Endodermal cell (in vitro differentiated cells): ENCODE measurements at regions not wholly inside any gene's neighbourhood (a gene's known extent, or its start where the extent isn't known, plus 50 kb on each side); places are given as distances from the start of the nearest gene placed in this dataset.

Experiments used
- DNase-seq: peaks from one replicate; pipeline ENCODE4 v3.0.0-alpha.2; 2017
- H3K27ac ChIP-seq: 2 replicates; pipeline ENCODE4 v1.5.1; 2013; ENCODE audit warnings: mild to moderate bottlenecking, low read depth, low read length, moderate library complexity
- H3K27me3 ChIP-seq: 2 replicates; pipeline ENCODE4 v1.6.1; 2013; ENCODE audit warnings: mild to moderate bottlenecking, low read length, moderate library complexity; ENCODE audit not compliant: insufficient read depth, control insufficient read depth, poor library complexity, severe bottlenecking
- H3K36me3 ChIP-seq: 2 replicates; pipeline ENCODE4 v1.7.0; 2013; ENCODE audit warnings: mild to moderate bottlenecking, low read length, moderate library complexity; ENCODE audit not compliant: control insufficient read depth, insufficient read depth
- H3K4me1 ChIP-seq: one replicate; pipeline ENCODE4 v1.7.0; 2013; ENCODE audit warnings: low read length; ENCODE audit not compliant: control insufficient read depth, insufficient read depth
- H3K4me3 ChIP-seq: 2 replicates; pipeline ENCODE4 v1.5.1; 2013; ENCODE audit warnings: mild to moderate bottlenecking, low read length, moderate library complexity
- H3K9ac ChIP-seq: 2 replicates; pipeline ENCODE4 v1.6.1; 2013; ENCODE audit warnings: mild to moderate bottlenecking, low read length, moderate library complexity; ENCODE audit not compliant: poor library complexity, severe bottlenecking; ENCODE audit errors: extremely low read depth
- H3K9me3 ChIP-seq: 2 replicates; pipeline ENCODE4 v1.6.1; 2013; ENCODE audit warnings: mild to moderate bottlenecking, low read length, moderate library complexity; ENCODE audit not compliant: control insufficient read depth
- H3K27ac Mint-ChIP-seq: 2 replicates; pipeline ENCODE4 v1.8.0; 2020; ENCODE audit warnings: mixed read lengths
- H3K27me3 Mint-ChIP-seq: 2 replicates; pipeline ENCODE4 v1.8.0; 2021; ENCODE audit warnings: mild to moderate bottlenecking, mixed read lengths; ENCODE audit not compliant: insufficient read depth
- H3K36me3 Mint-ChIP-seq: 2 replicates; pipeline ENCODE4 v1.8.0; 2020; ENCODE audit warnings: low read depth, mixed read lengths
- H3K4me1 Mint-ChIP-seq: 2 replicates; pipeline ENCODE4 v1.8.0; 2020; ENCODE audit warnings: mixed read lengths
- H3K4me3 Mint-ChIP-seq: 2 replicates; pipeline ENCODE4 v1.8.0; 2020; ENCODE audit warnings: mild to moderate bottlenecking, moderate library complexity, mixed read lengths
- H3K9me3 Mint-ChIP-seq: 2 replicates; pipeline ENCODE4 v1.8.0; 2020; ENCODE audit warnings: mild to moderate bottlenecking, mixed read lengths
- WGBS, 2 experiments: methylation state at CpG; one replicate each; pipeline versions ENCODE4 v1.1.5 to v1.1.7; 2013; ENCODE audit warnings: missing lambda C conversion rate in 2 of 2, mixed read lengths in 1 of 2; ENCODE audit not compliant: insufficient coverage in 1 of 2, insufficient read length in 1 of 2; 5-methylcytosine and 5-hydroxymethylcytosine counted together
- TF ChIP-seq, protein P1 (sequence below): fragments of 200-600 bp; sonication (generic); conservative IDR thresholded peaks from 2 replicates; pipeline ENCODE4 v1.5.0; 2021; ENCODE audit warnings: antibody characterized with exemption, mild to moderate bottlenecking

GRCh38 chr14:46139649-46140048, 511.9 kb downstream of the RPL10L start:
- Histone ChIP-seq H3K27me3 (no peaks in the 10 kb centered on the region), H3K9ac (no peak overlapping the region), H3K9me3 (no peaks in the 10 kb centered on the region), H3K36me3 (no peaks in the 10 kb centered on the region), H3K27ac (no peak overlapping the region), H3K4me3 (no peak overlapping the region), H3K4me1 (no peaks in the 10 kb centered on the region)
- WGBS, 2 experiments = 93% methylated on average over 4 of the region's 5 CpGs; no CpG with 5 or more reads in 1 of the 2 experiments
- Mint-ChIP-seq H3K4me3 (no peak overlapping the region), H3K36me3 (no peaks in the 10 kb centered on the region), H3K27ac (no peak overlapping the region), H3K4me1 (no peaks in the 10 kb centered on the region), H3K27me3 (no peaks in the 10 kb centered on the region), H3K9me3 (no peaks in the 10 kb centered on the region)
- DNase-seq = no peak
- TF ChIP-seq, protein P1, sequence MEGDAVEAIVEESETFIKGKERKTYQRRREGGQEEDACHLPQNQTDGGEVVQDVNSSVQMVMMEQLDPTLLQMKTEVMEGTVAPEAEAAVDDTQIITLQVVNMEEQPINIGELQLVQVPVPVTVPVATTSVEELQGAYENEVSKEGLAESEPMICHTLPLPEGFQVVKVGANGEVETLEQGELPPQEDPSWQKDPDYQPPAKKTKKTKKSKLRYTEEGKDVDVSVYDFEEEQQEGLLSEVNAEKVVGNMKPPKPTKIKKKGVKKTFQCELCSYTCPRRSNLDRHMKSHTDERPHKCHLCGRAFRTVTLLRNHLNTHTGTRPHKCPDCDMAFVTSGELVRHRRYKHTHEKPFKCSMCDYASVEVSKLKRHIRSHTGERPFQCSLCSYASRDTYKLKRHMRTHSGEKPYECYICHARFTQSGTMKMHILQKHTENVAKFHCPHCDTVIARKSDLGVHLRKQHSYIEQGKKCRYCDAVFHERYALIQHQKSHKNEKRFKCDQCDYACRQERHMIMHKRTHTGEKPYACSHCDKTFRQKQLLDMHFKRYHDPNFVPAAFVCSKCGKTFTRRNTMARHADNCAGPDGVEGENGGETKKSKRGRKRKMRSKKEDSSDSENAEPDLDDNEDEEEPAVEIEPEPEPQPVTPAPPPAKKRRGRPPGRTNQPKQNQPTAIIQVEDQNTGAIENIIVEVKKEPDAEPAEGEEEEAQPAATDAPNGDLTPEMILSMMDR = no peak

- H3K4me1 Mint-ChIP-seq = no peaks in the 10 kb centered on the region
- Histone ChIP-seq H3K9me3 (no peaks in the 10 kb centered on the region), H3K4me3 (no peak overlapping the region), H3K27ac (no peak overlapping the region), H3K36me3 (no peaks in the 10 kb centered on the region), H3K27me3 (no peaks in the 10 kb centered on the region), H3K4me1 (no peaks in the 10 kb centered on the region), H3K9ac (no peak overlapping the region)
- TF ChIP-seq, protein P1 = no peak
- H3K9me3 Mint-ChIP-seq = no peaks in the 10 kb centered on the region
- H3K4me3 Mint-ChIP-seq = no peak overlapping the region
- H3K36me3 Mint-ChIP-seq = no peaks in the 10 kb centered on the region
- H3K27me3 Mint-ChIP-seq = no peaks in the 10 kb centered on the region
- no peak overlapping the region for H3K27ac Mint-ChIP-seq
- no peak for DNase-seq
Measured at GRCh38 chr14:46137786-46138185, 513.8 kb downstream of the RPL10L start.

DNA sequence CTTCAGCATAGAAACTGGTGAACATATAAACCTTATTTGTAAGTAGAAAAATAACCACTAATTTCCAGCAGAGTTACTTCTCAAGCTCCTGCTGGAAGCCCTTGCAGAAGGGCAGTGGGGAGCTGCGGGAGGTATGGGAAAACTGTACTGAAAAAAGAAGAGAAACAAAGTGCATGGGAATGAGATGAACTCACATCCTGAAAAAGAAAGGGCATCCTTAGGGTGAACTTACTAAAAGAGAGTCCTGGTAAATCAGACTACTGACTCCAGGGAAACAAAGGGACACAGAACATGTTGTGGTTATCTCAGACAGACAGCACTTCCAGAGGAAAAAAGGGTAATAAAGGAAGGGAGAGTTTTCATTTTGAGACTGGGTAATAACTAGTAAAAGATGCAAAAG, 515.1 kb downstream of the RPL10L start:
- no peaks in the 10 kb centered on the region for H3K4me1 ChIP-seq
- H3K4me3 ChIP-seq = no peak overlapping the region
- H3K4me3 Mint-ChIP-seq = no peak overlapping the region
- H3K27me3 ChIP-seq = no peaks in the 10 kb centered on the region
- H3K36me3 Mint-ChIP-seq = no peaks in the 10 kb centered on the region
- 71 to 97% methylated on average over 1 of the region's 1 CpG for WGBS, 2 experiments
- DNase-seq = no peak
- no peak overlapping the region for H3K27ac Mint-ChIP-seq
- TF ChIP-seq, protein P1 = no peak
- peak overlapping the region; percentile 36 for H3K27ac ChIP-seq
- no peaks in the 10 kb centered on the region for H3K36me3 ChIP-seq
- H3K9me3 Mint-ChIP-seq = no peaks in the 10 kb centered on the region
- H3K4me1 Mint-ChIP-seq = no peaks in the 10 kb centered on the region
- H3K9me3 ChIP-seq = no peaks in the 10 kb centered on the region
- no peak overlapping the region for H3K9ac ChIP-seq
- H3K27me3 Mint-ChIP-seq = no peaks in the 10 kb centered on the region
